Psoas muscle (tissue), 7 donors: ENCODE measurements at regions not wholly inside any gene's neighbourhood (a gene's known extent, or its start where the extent isn't known, plus 50 kb on each side); places are given as distances from the start of the nearest gene placed in this dataset.

Experiments used
- ATAC-seq, 4 donors: fragments of 200-7000 bp; cut with Tn5 transposase; one replicate each; pipeline ENCODE4 v1.9.1; 2020; ENCODE audit warnings: moderate library complexity in 3 of 4, mild to moderate bottlenecking in 2 of 4
- DNase-seq, 2 donors: peaks; one replicate each; pipeline ENCODE4 v3.0.0-alpha.2; 2020
- H3K27ac ChIP-seq: fragments of 200-600 bp; one replicate; pipeline ENCODE4 v1.8.0; 2022
- H3K27me3 ChIP-seq, 3 donors: fragments of 200-600 bp in 1 of 3; one replicate each; pipeline versions ENCODE4 v1.6.1 to v1.8.0; 2013 to 2022; ENCODE audit warnings: low read length in 2 of 3, mild to moderate bottlenecking in 2 of 3, moderate library complexity in 1 of 3; ENCODE audit not compliant: insufficient read depth in 3 of 3
- H3K36me3 ChIP-seq, 2 donors: fragments of 200-600 bp in 1 of 2; one replicate each; pipeline versions ENCODE4 v1.6.1 to v1.8.0; 2013 to 2022; ENCODE audit warnings: low read depth in 1 of 2, mild to moderate bottlenecking in 1 of 2, moderate library complexity in 1 of 2; ENCODE audit not compliant: insufficient read depth in 1 of 2
- H3K4me1 ChIP-seq: fragments of 200-600 bp; one replicate; pipeline ENCODE4 v1.8.0; 2022
- H3K4me3 ChIP-seq: fragments of 200-600 bp; one replicate; pipeline ENCODE4 v1.8.0; 2022; ENCODE audit warnings: mild to moderate bottlenecking
- H3K9me3 ChIP-seq: fragments of 200-600 bp; one replicate; pipeline ENCODE4 v1.8.0; 2022
- WGBS, 3 donors: extraction: QIAGEN DNeasy Blood & Tissue Kit; methylation state at CpG; one replicate each; pipeline versions ENCODE4 v1.1.6 to v1.1.7; 2013; 5-methylcytosine and 5-hydroxymethylcytosine counted together
- intact Hi-C, 2 donors: fragments of 100-400 bp; cut with DNase I; formaldehyde crosslinking; loops; one replicate each; pipeline versions ENCODE4 v1.11.0 to v1.14.2; 2022
- TF ChIP-seq, protein P1 (sequence below): fragments of 200-600 bp; IDR thresholded peaks from one replicate; pipeline ENCODE4 v1.8.0; 2022; ENCODE audit warnings: antibody characterized with exemption
- donor health status: healthy with polysubstance abuse.
- donor health status: DM: no; HTN: no; CAD: no; lungs with moderate emphysema.
- donor health status: Bipolar disorder and iron deficiency.
- donor health status: healthy.
- donor health status: DM: yes; HTN: yes; CAD: no.
- donor health status: DM: no; HTN: no; CAD: no.
- donor health status: DM: yes; HTN: yes; CAD: no.

GRCh38 chr6:84556541-84557335 is 207.7 kb downstream of the TBX18 start:
- 46 to 57% (median 50%) methylated on average over 4 of the region's 4 CpGs for WGBS, 3 donors
- intact Hi-C loops, result no loop called here
- no peaks in the 10 kb centered on the region for H3K27me3 ChIP-seq

DNA sequence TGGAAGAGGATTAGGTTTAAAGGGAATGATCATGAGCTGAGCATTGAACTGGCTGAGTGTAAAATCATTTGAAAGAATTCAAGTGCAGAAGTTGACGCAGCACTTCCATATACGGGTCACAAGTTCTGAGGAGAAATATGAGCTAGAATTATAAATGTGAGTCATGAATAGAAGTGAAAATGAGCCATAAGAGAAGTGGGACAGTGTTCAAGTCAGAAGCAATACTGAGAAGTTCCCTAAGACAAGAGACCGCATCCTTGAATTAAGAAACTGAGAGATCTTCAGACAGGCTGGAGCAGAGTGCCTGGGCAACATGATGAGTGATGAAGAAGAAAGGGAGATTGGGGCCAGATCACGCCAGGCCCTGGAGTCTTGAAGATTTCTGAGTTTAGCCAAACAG is 209.7 kb downstream of the TBX18 start:
- H3K4me1 ChIP-seq, result no peaks in the 10 kb centered on the region
- TF ChIP-seq, protein P1, sequence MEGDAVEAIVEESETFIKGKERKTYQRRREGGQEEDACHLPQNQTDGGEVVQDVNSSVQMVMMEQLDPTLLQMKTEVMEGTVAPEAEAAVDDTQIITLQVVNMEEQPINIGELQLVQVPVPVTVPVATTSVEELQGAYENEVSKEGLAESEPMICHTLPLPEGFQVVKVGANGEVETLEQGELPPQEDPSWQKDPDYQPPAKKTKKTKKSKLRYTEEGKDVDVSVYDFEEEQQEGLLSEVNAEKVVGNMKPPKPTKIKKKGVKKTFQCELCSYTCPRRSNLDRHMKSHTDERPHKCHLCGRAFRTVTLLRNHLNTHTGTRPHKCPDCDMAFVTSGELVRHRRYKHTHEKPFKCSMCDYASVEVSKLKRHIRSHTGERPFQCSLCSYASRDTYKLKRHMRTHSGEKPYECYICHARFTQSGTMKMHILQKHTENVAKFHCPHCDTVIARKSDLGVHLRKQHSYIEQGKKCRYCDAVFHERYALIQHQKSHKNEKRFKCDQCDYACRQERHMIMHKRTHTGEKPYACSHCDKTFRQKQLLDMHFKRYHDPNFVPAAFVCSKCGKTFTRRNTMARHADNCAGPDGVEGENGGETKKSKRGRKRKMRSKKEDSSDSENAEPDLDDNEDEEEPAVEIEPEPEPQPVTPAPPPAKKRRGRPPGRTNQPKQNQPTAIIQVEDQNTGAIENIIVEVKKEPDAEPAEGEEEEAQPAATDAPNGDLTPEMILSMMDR, result no peak
- WGBS, 3 donors, result 80 to 87% (median 85%) methylated on average over 4 of the region's 4 CpGs
- H3K9me3 ChIP-seq, result no peaks in the 10 kb centered on the region
- H3K4me3 ChIP-seq, result no peak overlapping the region
- H3K27me3 ChIP-seq, result no peaks in the 10 kb centered on the region
- intact Hi-C loops, result no loop called here
- H3K36me3 ChIP-seq, result no peaks in the 10 kb centered on the region
- ATAC-seq, result no peak
- no peak for DNase-seq
- H3K27ac ChIP-seq, result no peak overlapping the region

More at GRCh38 chr6:84556541-84557335, 207.7 kb downstream of the TBX18 start:
- Histone ChIP-seq H3K9me3 (no peaks in the 10 kb centered on the region), H3K4me3 (no peak overlapping the region), H3K36me3 (no peaks in the 10 kb centered on the region), H3K27ac (no peak overlapping the region), H3K4me1 (no peaks in the 10 kb centered on the region)
- DNase-seq, result no peak
- TF ChIP-seq, protein P1, result no peak
- ATAC-seq, result no peak

GRCh38 chr6:84554074-84554473 is 210.3 kb downstream of the TBX18 start:
- TF ChIP-seq, protein P1, result no peak
- Histone ChIP-seq H3K27me3 (no peaks in the 10 kb centered on the region), H3K36me3 (no peaks in the 10 kb centered on the region), H3K4me3 (no peak overlapping the region), H3K27ac (no peak overlapping the region), H3K4me1 (no peaks in the 10 kb centered on the region), H3K9me3 (no peaks in the 10 kb centered on the region)
- intact Hi-C loops, result no loop called here
- no peak for ATAC-seq
- no peak for DNase-seq

- no peak overlapping the region for H3K4me3 ChIP-seq
- no peak for ATAC-seq
- intact Hi-C loops, result no loop called here
- H3K9me3 ChIP-seq, result no peaks in the 10 kb centered on the region
- H3K36me3 ChIP-seq, result no peaks in the 10 kb centered on the region
- no peaks in the 10 kb centered on the region for H3K4me1 ChIP-seq
- H3K27ac ChIP-seq, result no peak overlapping the region
- 18 to 39% (median 36%) methylated on average over 1 of the region's 1 CpG for WGBS, 3 donors
- no peak for DNase-seq
- no peaks in the 10 kb centered on the region for H3K27me3 ChIP-seq
- TF ChIP-seq, protein P1, result no peak
Observed at GRCh38 chr6:84553527-84553926, 210.9 kb downstream of the TBX18 start.

DNA sequence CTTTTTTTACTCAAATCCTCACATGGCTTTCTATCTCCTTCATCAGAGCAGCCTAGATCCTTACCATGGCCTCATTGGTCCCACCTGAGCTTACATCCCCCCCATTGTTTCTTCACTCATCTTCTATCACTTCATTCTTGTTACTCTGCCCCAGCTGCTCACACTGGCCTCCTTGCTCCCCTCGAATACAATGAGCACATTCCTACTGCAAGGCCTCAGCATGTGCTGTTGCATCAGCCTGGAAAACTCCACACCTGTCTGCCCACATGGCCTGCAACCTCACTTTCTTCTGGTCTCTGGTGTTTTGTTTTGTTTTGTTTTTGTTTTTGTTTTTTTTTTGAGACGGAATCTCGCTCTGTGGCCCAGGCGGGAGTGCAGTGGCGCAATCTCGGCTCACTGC is 212.6 kb downstream of the TBX18 start:
- H3K36me3 ChIP-seq, result no peaks in the 10 kb centered on the region
- TF ChIP-seq, protein P1, result no peak
- intact Hi-C loops, result no loop called here
- no peaks in the 10 kb centered on the region for H3K27me3 ChIP-seq
- H3K4me1 ChIP-seq, result no peaks in the 10 kb centered on the region
- H3K9me3 ChIP-seq, result no peaks in the 10 kb centered on the region
- H3K4me3 ChIP-seq, result no peak overlapping the region
- no peak overlapping the region for H3K27ac ChIP-seq
- DNase-seq (no peak), ATAC-seq (no peak)
- WGBS, 3 donors, result 90 to 95% (median 91%) methylated on average over 4 to 6 of the region's 6 CpGs
